Neural progenitor cell (in vitro differentiated cells): ENCODE measurements at regions not wholly inside any gene's neighbourhood (a gene's known extent, or its start where the extent isn't known, plus 50 kb on each side); places are given as distances from the start of the nearest gene placed in this dataset.

ENCODE experiments used
- EZH2 ChIP-seq: fragments of 200-600 bp; sonication (generic); IDR thresholded peaks from 2 replicates; pipeline ENCODE4 v1.6.1; 2017; ENCODE audit warnings: antibody characterized with exemption, mild to moderate bottlenecking, moderate library complexity
- EZH2phosphoT487 ChIP-seq: fragments of 200-600 bp; sonication (generic); IDR thresholded peaks from 2 replicates; pipeline ENCODE4 v1.6.1; 2017; ENCODE audit warnings: antibody characterized with exemption
- TF ChIP-seq, protein P1 (sequence below): fragments of 200-600 bp; sonication (generic); IDR thresholded peaks from 2 replicates; pipeline ENCODE4 v1.5.1; 2017; ENCODE audit warnings: antibody characterized with exemption, mild to moderate bottlenecking

DNA sequence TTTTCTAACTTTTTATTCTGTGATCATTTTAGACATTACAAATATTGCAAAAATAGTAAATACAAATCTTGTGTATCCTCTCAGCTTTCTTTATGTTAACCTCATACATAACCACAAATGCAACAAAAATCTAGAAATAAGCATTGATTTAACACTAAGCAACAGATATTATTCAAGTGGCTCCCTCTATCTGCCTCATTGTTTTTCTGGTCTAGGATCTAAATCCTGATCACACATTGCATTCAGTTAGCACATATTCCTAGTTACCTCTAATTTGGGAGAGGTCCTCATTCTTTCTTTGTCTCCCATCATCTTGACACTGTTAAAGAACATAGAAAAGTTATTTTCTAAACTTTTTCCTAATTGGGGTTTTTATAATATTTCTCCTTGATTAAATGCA is 1126.0 kb downstream of the ROBO2 start:
- TF ChIP-seq EZH2 (no peak), EZH2phosphoT487 (no peak)
- TF ChIP-seq, protein P1, sequence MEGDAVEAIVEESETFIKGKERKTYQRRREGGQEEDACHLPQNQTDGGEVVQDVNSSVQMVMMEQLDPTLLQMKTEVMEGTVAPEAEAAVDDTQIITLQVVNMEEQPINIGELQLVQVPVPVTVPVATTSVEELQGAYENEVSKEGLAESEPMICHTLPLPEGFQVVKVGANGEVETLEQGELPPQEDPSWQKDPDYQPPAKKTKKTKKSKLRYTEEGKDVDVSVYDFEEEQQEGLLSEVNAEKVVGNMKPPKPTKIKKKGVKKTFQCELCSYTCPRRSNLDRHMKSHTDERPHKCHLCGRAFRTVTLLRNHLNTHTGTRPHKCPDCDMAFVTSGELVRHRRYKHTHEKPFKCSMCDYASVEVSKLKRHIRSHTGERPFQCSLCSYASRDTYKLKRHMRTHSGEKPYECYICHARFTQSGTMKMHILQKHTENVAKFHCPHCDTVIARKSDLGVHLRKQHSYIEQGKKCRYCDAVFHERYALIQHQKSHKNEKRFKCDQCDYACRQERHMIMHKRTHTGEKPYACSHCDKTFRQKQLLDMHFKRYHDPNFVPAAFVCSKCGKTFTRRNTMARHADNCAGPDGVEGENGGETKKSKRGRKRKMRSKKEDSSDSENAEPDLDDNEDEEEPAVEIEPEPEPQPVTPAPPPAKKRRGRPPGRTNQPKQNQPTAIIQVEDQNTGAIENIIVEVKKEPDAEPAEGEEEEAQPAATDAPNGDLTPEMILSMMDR = peak; percentile 29
